ENCODE measurements at regions not wholly inside any gene's neighbourhood (a gene's known extent, or its start where the extent isn't known, plus 50 kb on each side); places are given as distances from the start of the nearest gene placed in this dataset.

GRCh38 chr1:116316373-116316772 lies 56.7 kb upstream of the ATP1A1 start:
- TF ChIP-seq CTCF (conservative IDR thresholded peaks at IDR 0.05; ENCODE audit: low read depth, low read length) (no peak), EZH2 (IDR thresholded peaks at IDR 0.05; ENCODE audit: borderline replicate concordance, low read depth, low read length, poor library complexity, severe bottlenecking) (no peak)
